SK-N-SH (cell line): ENCODE measurements at regions not wholly inside any gene's neighbourhood (a gene's known extent, or its start where the extent isn't known, plus 50 kb on each side); places are given as distances from the start of the nearest gene placed in this dataset.

Source experiments
- CTCF ChIA-PET: fragments of 300-600, 350-600 bp; formaldehyde crosslinking; extraction: SDS; loops from one replicate; lab custom pipeline; 2021; lab: Yijun Ruan, JAX
- POLR2A ChIA-PET: fragments of 350-600 bp; sonication (Branson Sonifier 250); formaldehyde crosslinking; extraction: SDS; loops from one replicate; lab custom pipeline; 2020; ENCODE audit warnings: antibody characterized with exemption, inconsistent platforms; lab: Yijun Ruan, JAX
- DNase-seq: peaks from one replicate; pipeline ENCODE4 v3.0.0; 2012
- H2AFZ ChIP-seq: fragments of 200-600 bp; sonication (generic); 2 replicates; pipeline ENCODE4 v1.8.1; 2016; ENCODE audit warnings: antibody characterized with exemption, mild to moderate bottlenecking, low read depth
- H3F3A ChIP-seq: fragments of 200-600 bp; sonication (generic); replicated peaks from 2 replicates; pipeline ENCODE3; 2016; ENCODE audit warnings: antibody characterized with exemption, mild to moderate bottlenecking; ENCODE audit not compliant: insufficient read depth
- H3K27ac ChIP-seq, 2 experiments: fragments of 200-500 bp in 1 of 2; fragments of 200-600 bp in 1 of 2; sonication (Bioruptor generic) in 1 of 2; sonication (generic), shearing (Covaris generic) in 1 of 2; 2 replicates each; pipeline versions ENCODE4 v1.5.1 to v1.6.1; 2014 to 2016; ENCODE audit warnings: low read depth in 2 of 2, inconsistent platforms in 1 of 2, low read length in 1 of 2, mild to moderate bottlenecking in 1 of 2, mixed read lengths in 1 of 2
- H3K27me3 ChIP-seq: fragments of 200-600 bp; sonication (generic), shearing (Covaris generic); 2 replicates; pipeline ENCODE4 v1.6.1; 2016; ENCODE audit warnings: mixed run types; ENCODE audit not compliant: insufficient read depth
- H3K36me3 ChIP-seq, 2 experiments: fragments of 200-500 bp in 1 of 2; fragments of 200-600 bp in 1 of 2; sonication (Bioruptor generic) in 1 of 2; sonication (generic) in 1 of 2; replicated peaks in 1 of 2; 2 replicates each; pipeline versions ENCODE3 to v1.5.1; 2014 to 2016; ENCODE audit warnings: low read length in 1 of 2, mild to moderate bottlenecking in 1 of 2; ENCODE audit not compliant: insufficient read depth in 2 of 2, control insufficient read depth in 1 of 2
- H3K4me1 ChIP-seq, 2 experiments: fragments of 200-500 bp in 1 of 2; fragments of 200-600 bp in 1 of 2; sonication (Bioruptor generic) in 1 of 2; sonication (generic), shearing (Covaris generic) in 1 of 2; 2 replicates each; pipeline versions ENCODE4 v1.5.1 to v1.6.1; 2014 to 2016; ENCODE audit warnings: low read depth in 1 of 2, low read length in 1 of 2, mixed run types in 1 of 2; ENCODE audit not compliant: insufficient read depth in 2 of 2, control insufficient read depth in 1 of 2
- H3K4me2 ChIP-seq: fragments of 200-600 bp; sonication (generic), shearing (Covaris generic); 2 replicates; pipeline ENCODE4 v1.6.1; 2017; ENCODE audit warnings: mixed run types
- H3K4me3 ChIP-seq, 2 experiments: fragments of 200-500 bp in 1 of 2; fragments of 200-600 bp in 1 of 2; sonication (Bioruptor generic) in 1 of 2; sonication (generic), shearing (Covaris generic) in 1 of 2; 2 replicates each; pipeline versions ENCODE4 v1.5.1 to v1.8.1; 2014 to 2016; ENCODE audit warnings: low read depth in 2 of 2, inconsistent platforms in 1 of 2, low read length in 1 of 2, mild to moderate bottlenecking in 1 of 2, mixed read lengths in 1 of 2, moderate library complexity in 1 of 2
- H3K79me2 ChIP-seq: fragments of 200-600 bp; sonication (generic); 2 replicates; pipeline ENCODE4 v1.8.1; 2017; ENCODE audit warnings: mild to moderate bottlenecking; ENCODE audit not compliant: insufficient read depth
- H3K9ac ChIP-seq: fragments of 200-600 bp; sonication (generic); 2 replicates; pipeline ENCODE4 v1.6.1; 2017; ENCODE audit warnings: mixed run types
- H3K9me2 ChIP-seq: fragments of 200-600 bp; sonication (generic); 2 replicates; pipeline ENCODE4 v1.6.1; 2017; ENCODE audit warnings: mixed run types
- H3K9me3 ChIP-seq: fragments of 200-600 bp; sonication (generic); 2 replicates; pipeline ENCODE4 v1.6.1; 2017; ENCODE audit warnings: mixed run types, mild to moderate bottlenecking, moderate library complexity
- H4K20me1 ChIP-seq: fragments of 200-600 bp; sonication (generic); 2 replicates; pipeline ENCODE4 v1.6.1; 2017; ENCODE audit warnings: mild to moderate bottlenecking, mixed run types; ENCODE audit not compliant: insufficient read depth
- ELF1 ChIP-seq: IDR thresholded peaks from 2 replicates; pipeline ENCODE4 v1.4.0; 2012
- EZH2phosphoT487 ChIP-seq: fragments of 200-600 bp; sonication (generic); IDR thresholded peaks from 2 replicates; pipeline ENCODE4 v1.6.1; 2017; ENCODE audit warnings: low read depth, mixed run types, mild to moderate bottlenecking, antibody characterized with exemption, moderate library complexity, borderline replicate concordance
- FOSL2 ChIP-seq: IDR thresholded peaks from 2 replicates; pipeline ENCODE4 v1.4.0; 2012; ENCODE audit warnings: low read depth, mild to moderate bottlenecking, moderate library complexity, borderline replicate concordance
- FOXJ3 ChIP-seq: sonication (generic); formaldehyde crosslinking; IDR thresholded peaks from 2 replicates; pipeline ENCODE4 v1.5.1; 2020; ENCODE audit warnings: mild to moderate bottlenecking, missing genetic modification reagents
- JUND ChIP-seq: IDR thresholded peaks from 2 replicates; pipeline ENCODE4 v1.4.0; 2012
- MXI1 ChIP-seq: IDR thresholded peaks from 2 replicates; pipeline ENCODE4 v1.6.1; 2012; ENCODE audit warnings: mild to moderate bottlenecking, low read depth, low read length, improper control_type of control experiment
- NFIC ChIP-seq: IDR thresholded peaks from 2 replicates; pipeline ENCODE4 v1.4.0; 2012; ENCODE audit warnings: borderline replicate concordance
- RAD21 ChIP-seq: IDR thresholded peaks from 2 replicates; pipeline ENCODE4 v1.6.1; 2012; ENCODE audit warnings: mild to moderate bottlenecking, low read length
- RCOR1 ChIP-seq: fragments of 150-350 bp; IDR thresholded peaks from 2 replicates; pipeline ENCODE4 v1.6.1; 2017; ENCODE audit warnings: antibody characterized with exemption, low read length
- RXRA ChIP-seq: IDR thresholded peaks from 2 replicates; pipeline ENCODE4 v1.4.0; 2012; ENCODE audit warnings: low read depth, mild to moderate bottlenecking, borderline replicate concordance
- SIN3A ChIP-seq: IDR thresholded peaks from 2 replicates; pipeline ENCODE4 v1.6.1; 2012; ENCODE audit warnings: low read depth, mild to moderate bottlenecking, low read length, moderate library complexity, borderline replicate concordance
- TAF1 ChIP-seq: IDR thresholded peaks from 2 replicates; pipeline ENCODE4 v1.6.1; 2012; ENCODE audit warnings: low read depth, mild to moderate bottlenecking, low read length, moderate library complexity, borderline replicate concordance
- TEAD4 ChIP-seq: IDR thresholded peaks from 2 replicates; pipeline ENCODE4 v1.4.0; 2012; ENCODE audit warnings: mild to moderate bottlenecking, borderline replicate concordance; ENCODE audit not compliant: insufficient read depth
- YY1 ChIP-seq: IDR thresholded peaks from 2 replicates; pipeline ENCODE4 v1.4.0; 2012; ENCODE audit warnings: low read depth, mild to moderate bottlenecking
- WGBS: methylation state at CpG from one replicate; pipeline ENCODE4 v1.1.6; 2017; ENCODE audit warnings: low lambda C conversion rate; 5-methylcytosine and 5-hydroxymethylcytosine counted together
- TF ChIP-seq, protein P1 (sequence below): fragments of 200-600 bp; sonication (generic); IDR thresholded peaks from 2 replicates; pipeline ENCODE4 v1.6.1; 2017; ENCODE audit warnings: antibody characterized with exemption, mild to moderate bottlenecking, moderate library complexity
- TF ChIP-seq, protein P2 (sequence below): IDR thresholded peaks from 2 replicates; pipeline ENCODE4 v1.4.0; 2012; ENCODE audit warnings: low read depth, borderline replicate concordance
- TF ChIP-seq, protein P3 (sequence below): IDR thresholded peaks from 2 replicates; pipeline ENCODE4 v1.4.0; 2012; ENCODE audit warnings: low read depth, borderline replicate concordance
- TF ChIP-seq, protein P4 (sequence below): IDR thresholded peaks from 2 replicates; pipeline ENCODE4 v1.4.0; 2012; ENCODE audit warnings: low read depth
- TF ChIP-seq, protein P5 (sequence below): fragments of 150-350 bp; IDR thresholded peaks from 2 replicates; pipeline ENCODE4 v1.6.1; 2016; ENCODE audit warnings: mild to moderate bottlenecking, low read depth, low read length
- TF ChIP-seq, protein P6 (sequence below): IDR thresholded peaks from 2 replicates; pipeline ENCODE4 v1.6.1; 2012; ENCODE audit warnings: mild to moderate bottlenecking, low read depth, low read length, moderate library complexity

DNA sequence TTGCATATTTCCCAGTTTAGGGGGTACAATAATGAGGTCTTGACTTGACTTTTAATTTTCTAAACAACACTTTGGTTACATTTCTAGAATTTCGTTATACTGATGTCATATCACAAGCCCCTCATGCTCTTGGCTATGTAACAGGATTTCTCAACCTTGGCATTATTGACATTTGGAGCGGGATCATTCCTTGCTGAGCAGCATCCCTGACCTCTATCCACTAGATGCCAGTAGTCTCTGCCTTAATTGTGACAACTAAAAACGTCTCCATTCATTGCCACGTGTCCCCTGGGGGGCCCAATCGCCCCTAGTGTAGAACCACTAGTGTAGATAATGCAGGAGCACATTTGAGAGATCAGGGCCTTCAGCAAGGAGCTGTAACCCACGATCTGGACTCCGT lies 234.2 kb upstream of the MID1 start:
- H3K4me1 ChIP-seq, result no peaks in the 10 kb centered on the region; a peak in 1 of 4 replicates
- no peak overlapping the region for H2AFZ ChIP-seq
- 46% methylated on average over 7 of the region's 7 CpGs for WGBS
- DNase-seq, result no peak
- no peaks in the 10 kb centered on the region for H3K9me3 ChIP-seq
- no peaks in the 10 kb centered on the region for H3K27me3 ChIP-seq
- H4K20me1 ChIP-seq, result no peaks in the 10 kb centered on the region
- H3K36me3 ChIP-seq, result no peaks in the 10 kb centered on the region
- no peak overlapping the region for H3K27ac ChIP-seq
- no peak overlapping the region for H3K4me3 ChIP-seq
- TF ChIP-seq EZH2phosphoT487 (no peak), TAF1 (no peak), JUND (no peak), YY1 (no peak), TEAD4 (no peak), RAD21 (no peak), ELF1 (no peak), NFIC (no peak), MXI1 (no peak), SIN3A (no peak), RCOR1 (no peak), RXRA (no peak), FOXJ3 (CRISPR knock-in tag) (no peak), FOSL2 (no peak)
- TF ChIP-seq, protein P1, sequence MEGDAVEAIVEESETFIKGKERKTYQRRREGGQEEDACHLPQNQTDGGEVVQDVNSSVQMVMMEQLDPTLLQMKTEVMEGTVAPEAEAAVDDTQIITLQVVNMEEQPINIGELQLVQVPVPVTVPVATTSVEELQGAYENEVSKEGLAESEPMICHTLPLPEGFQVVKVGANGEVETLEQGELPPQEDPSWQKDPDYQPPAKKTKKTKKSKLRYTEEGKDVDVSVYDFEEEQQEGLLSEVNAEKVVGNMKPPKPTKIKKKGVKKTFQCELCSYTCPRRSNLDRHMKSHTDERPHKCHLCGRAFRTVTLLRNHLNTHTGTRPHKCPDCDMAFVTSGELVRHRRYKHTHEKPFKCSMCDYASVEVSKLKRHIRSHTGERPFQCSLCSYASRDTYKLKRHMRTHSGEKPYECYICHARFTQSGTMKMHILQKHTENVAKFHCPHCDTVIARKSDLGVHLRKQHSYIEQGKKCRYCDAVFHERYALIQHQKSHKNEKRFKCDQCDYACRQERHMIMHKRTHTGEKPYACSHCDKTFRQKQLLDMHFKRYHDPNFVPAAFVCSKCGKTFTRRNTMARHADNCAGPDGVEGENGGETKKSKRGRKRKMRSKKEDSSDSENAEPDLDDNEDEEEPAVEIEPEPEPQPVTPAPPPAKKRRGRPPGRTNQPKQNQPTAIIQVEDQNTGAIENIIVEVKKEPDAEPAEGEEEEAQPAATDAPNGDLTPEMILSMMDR, result no peak
- TF ChIP-seq, protein P2, sequence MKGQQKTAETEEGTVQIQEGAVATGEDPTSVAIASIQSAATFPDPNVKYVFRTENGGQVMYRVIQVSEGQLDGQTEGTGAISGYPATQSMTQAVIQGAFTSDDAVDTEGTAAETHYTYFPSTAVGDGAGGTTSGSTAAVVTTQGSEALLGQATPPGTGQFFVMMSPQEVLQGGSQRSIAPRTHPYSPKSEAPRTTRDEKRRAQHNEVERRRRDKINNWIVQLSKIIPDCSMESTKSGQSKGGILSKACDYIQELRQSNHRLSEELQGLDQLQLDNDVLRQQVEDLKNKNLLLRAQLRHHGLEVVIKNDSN, result no peak
- TF ChIP-seq, protein P3, sequence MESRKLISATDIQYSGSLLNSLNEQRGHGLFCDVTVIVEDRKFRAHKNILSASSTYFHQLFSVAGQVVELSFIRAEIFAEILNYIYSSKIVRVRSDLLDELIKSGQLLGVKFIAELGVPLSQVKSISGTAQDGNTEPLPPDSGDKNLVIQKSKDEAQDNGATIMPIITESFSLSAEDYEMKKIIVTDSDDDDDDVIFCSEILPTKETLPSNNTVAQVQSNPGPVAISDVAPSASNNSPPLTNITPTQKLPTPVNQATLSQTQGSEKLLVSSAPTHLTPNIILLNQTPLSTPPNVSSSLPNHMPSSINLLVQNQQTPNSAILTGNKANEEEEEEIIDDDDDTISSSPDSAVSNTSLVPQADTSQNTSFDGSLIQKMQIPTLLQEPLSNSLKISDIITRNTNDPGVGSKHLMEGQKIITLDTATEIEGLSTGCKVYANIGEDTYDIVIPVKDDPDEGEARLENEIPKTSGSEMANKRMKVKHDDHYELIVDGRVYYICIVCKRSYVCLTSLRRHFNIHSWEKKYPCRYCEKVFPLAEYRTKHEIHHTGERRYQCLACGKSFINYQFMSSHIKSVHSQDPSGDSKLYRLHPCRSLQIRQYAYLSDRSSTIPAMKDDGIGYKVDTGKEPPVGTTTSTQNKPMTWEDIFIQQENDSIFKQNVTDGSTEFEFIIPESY, result no peak
- TF ChIP-seq, protein P4, sequence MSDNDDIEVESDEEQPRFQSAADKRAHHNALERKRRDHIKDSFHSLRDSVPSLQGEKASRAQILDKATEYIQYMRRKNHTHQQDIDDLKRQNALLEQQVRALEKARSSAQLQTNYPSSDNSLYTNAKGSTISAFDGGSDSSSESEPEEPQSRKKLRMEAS, result no peak
- TF ChIP-seq, protein P5, sequence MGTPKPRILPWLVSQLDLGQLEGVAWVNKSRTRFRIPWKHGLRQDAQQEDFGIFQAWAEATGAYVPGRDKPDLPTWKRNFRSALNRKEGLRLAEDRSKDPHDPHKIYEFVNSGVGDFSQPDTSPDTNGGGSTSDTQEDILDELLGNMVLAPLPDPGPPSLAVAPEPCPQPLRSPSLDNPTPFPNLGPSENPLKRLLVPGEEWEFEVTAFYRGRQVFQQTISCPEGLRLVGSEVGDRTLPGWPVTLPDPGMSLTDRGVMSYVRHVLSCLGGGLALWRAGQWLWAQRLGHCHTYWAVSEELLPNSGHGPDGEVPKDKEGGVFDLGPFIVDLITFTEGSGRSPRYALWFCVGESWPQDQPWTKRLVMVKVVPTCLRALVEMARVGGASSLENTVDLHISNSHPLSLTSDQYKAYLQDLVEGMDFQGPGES, result no peak
- TF ChIP-seq, protein P6, sequence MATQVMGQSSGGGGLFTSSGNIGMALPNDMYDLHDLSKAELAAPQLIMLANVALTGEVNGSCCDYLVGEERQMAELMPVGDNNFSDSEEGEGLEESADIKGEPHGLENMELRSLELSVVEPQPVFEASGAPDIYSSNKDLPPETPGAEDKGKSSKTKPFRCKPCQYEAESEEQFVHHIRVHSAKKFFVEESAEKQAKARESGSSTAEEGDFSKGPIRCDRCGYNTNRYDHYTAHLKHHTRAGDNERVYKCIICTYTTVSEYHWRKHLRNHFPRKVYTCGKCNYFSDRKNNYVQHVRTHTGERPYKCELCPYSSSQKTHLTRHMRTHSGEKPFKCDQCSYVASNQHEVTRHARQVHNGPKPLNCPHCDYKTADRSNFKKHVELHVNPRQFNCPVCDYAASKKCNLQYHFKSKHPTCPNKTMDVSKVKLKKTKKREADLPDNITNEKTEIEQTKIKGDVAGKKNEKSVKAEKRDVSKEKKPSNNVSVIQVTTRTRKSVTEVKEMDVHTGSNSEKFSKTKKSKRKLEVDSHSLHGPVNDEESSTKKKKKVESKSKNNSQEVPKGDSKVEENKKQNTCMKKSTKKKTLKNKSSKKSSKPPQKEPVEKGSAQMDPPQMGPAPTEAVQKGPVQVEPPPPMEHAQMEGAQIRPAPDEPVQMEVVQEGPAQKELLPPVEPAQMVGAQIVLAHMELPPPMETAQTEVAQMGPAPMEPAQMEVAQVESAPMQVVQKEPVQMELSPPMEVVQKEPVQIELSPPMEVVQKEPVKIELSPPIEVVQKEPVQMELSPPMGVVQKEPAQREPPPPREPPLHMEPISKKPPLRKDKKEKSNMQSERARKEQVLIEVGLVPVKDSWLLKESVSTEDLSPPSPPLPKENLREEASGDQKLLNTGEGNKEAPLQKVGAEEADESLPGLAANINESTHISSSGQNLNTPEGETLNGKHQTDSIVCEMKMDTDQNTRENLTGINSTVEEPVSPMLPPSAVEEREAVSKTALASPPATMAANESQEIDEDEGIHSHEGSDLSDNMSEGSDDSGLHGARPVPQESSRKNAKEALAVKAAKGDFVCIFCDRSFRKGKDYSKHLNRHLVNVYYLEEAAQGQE, result no peak
- TF ChIP-seq, all 33 proteins: peak for 0
- ChIA-PET CTCF (no interaction called here), POLR2A (no interaction called here)
- H3K9me2 ChIP-seq, result no peaks in the 10 kb centered on the region
- H3K9ac ChIP-seq, result no peak overlapping the region
- H3K4me2 ChIP-seq, result no peak overlapping the region
- H3K79me2 ChIP-seq, result no peaks in the 10 kb centered on the region
- H3F3A ChIP-seq, result no peaks in the 10 kb centered on the region
